Stomach smooth muscle (tissue), 2 donors: ENCODE measurements at regions not wholly inside any gene's neighbourhood (a gene's known extent, or its start where the extent isn't known, plus 50 kb on each side); places are given as distances from the start of the nearest gene placed in this dataset.

Source experiments
- H3K27ac ChIP-seq: one replicate; pipeline ENCODE4 v1.7.0; 2013; ENCODE audit warnings: mild to moderate bottlenecking, low read length, inconsistent platforms
- H3K27me3 ChIP-seq, 2 donors: one replicate each; pipeline ENCODE4 v1.7.0; 2013; ENCODE audit warnings: low read length in 2 of 2; ENCODE audit not compliant: insufficient read depth in 2 of 2, control insufficient read depth in 1 of 2
- H3K36me3 ChIP-seq, 2 donors: one replicate each; pipeline ENCODE4 v1.7.0; 2013; ENCODE audit warnings: low read length in 2 of 2; ENCODE audit not compliant: control insufficient read depth in 2 of 2, insufficient read depth in 2 of 2
- H3K4me1 ChIP-seq: one replicate; pipeline ENCODE4 v1.7.0; 2013; ENCODE audit warnings: low read length; ENCODE audit not compliant: control insufficient read depth, insufficient read depth
- H3K4me3 ChIP-seq, 2 donors: one replicate each; pipeline ENCODE4 v1.7.0; 2013; ENCODE audit warnings: low read length in 2 of 2
- H3K9ac ChIP-seq, 2 donors: one replicate each; pipeline ENCODE4 v1.7.0; 2013; ENCODE audit warnings: low read length in 2 of 2, mild to moderate bottlenecking in 1 of 2
- H3K9me3 ChIP-seq, 2 donors: one replicate each; pipeline ENCODE4 v1.7.0; 2013; ENCODE audit warnings: low read length in 2 of 2; ENCODE audit not compliant: control insufficient read depth in 2 of 2
- donor health status: healthy.
- donor health status: Pancreatic carcinoma.

GRCh38 chr10:118850418-118851061 lies 95.8 kb upstream of the CACUL1 start:
- no peaks in the 10 kb centered on the region for H3K9me3 ChIP-seq
- H3K4me1 ChIP-seq: no peaks in the 10 kb centered on the region
- no peak overlapping the region for H3K4me3 ChIP-seq
- H3K27ac ChIP-seq: no peak overlapping the region
- H3K27me3 ChIP-seq: peaks cover 0 to 2% of the 10 kb centered on the region in 2 donors
- no peak overlapping the region for H3K9ac ChIP-seq
- no peaks in the 10 kb centered on the region for H3K36me3 ChIP-seq

GRCh38 chr10:118851062-118852035 lies 96.6 kb upstream of the CACUL1 start:
- H3K9ac ChIP-seq: no peak overlapping the region
- no peak overlapping the region for H3K4me3 ChIP-seq
- H3K36me3 ChIP-seq: no peaks in the 10 kb centered on the region
- H3K9me3 ChIP-seq: no peaks in the 10 kb centered on the region
- peaks cover 0 to 2% of the 10 kb centered on the region in 2 donors for H3K27me3 ChIP-seq
- no peaks in the 10 kb centered on the region for H3K4me1 ChIP-seq
- no peak overlapping the region for H3K27ac ChIP-seq

GRCh38 chr10:118853916-118854315 lies 99.1 kb upstream of the CACUL1 start:
- Histone ChIP-seq H3K9ac (no peak overlapping the region), H3K4me1 (no peaks in the 10 kb centered on the region), H3K27ac (no peak overlapping the region), H3K36me3 (no peaks in the 10 kb centered on the region), H3K27me3 (peaks cover 0 to 2% of the 10 kb centered on the region in 2 donors), H3K9me3 (no peaks in the 10 kb centered on the region), H3K4me3 (no peak overlapping the region)

- H3K27me3 ChIP-seq: peaks cover 0 to 2% of the 10 kb centered on the region in 2 donors
Measured at GRCh38 chr10:118856106-118856505, 101.3 kb upstream of the CACUL1 start.

GRCh38 chr10:118865998-118866693 lies 111.4 kb upstream of the CACUL1 start:
- Histone ChIP-seq H3K9me3 (no peaks in the 10 kb centered on the region), H3K9ac (no peak overlapping the region), H3K4me1 (peaks cover 15% of the 10 kb centered on the region), H3K4me3 (no peak overlapping the region), H3K36me3 (no peaks in the 10 kb centered on the region), H3K27me3 (no peaks in the 10 kb centered on the region), H3K27ac (no peak overlapping the region)

More at GRCh38 chr10:118856106-118856505, 101.3 kb upstream of the CACUL1 start:
- no peaks in the 10 kb centered on the region for H3K36me3 ChIP-seq
- no peaks in the 10 kb centered on the region for H3K9me3 ChIP-seq
- H3K9ac ChIP-seq: no peak overlapping the region
- H3K27ac ChIP-seq: no peak overlapping the region
- no peak overlapping the region for H3K4me3 ChIP-seq
- no peaks in the 10 kb centered on the region for H3K4me1 ChIP-seq

GRCh38 chr10:118867768-118868167 lies 113.0 kb upstream of the CACUL1 start:
- H3K36me3 ChIP-seq: no peaks in the 10 kb centered on the region

GRCh38 chr10:118868589-118868988 lies 113.8 kb upstream of the CACUL1 start:
- Histone ChIP-seq H3K27me3 (no peaks in the 10 kb centered on the region), H3K9ac (no peak overlapping the region), H3K27ac (no peak overlapping the region), H3K4me3 (no peak overlapping the region), H3K9me3 (no peaks in the 10 kb centered on the region), H3K4me1 (peaks cover 19% of the 10 kb centered on the region), H3K36me3 (no peaks in the 10 kb centered on the region)

More at GRCh38 chr10:118867768-118868167, 113.0 kb upstream of the CACUL1 start:
- Histone ChIP-seq H3K27me3 (no peaks in the 10 kb centered on the region), H3K9me3 (no peaks in the 10 kb centered on the region), H3K4me3 (no peak overlapping the region), H3K27ac (no peak overlapping the region), H3K9ac (no peak overlapping the region), H3K4me1 (peaks cover 15% of the 10 kb centered on the region)

- Histone ChIP-seq H3K27ac (no peak overlapping the region), H3K27me3 (no peaks in the 10 kb centered on the region), H3K36me3 (no peaks in the 10 kb centered on the region)
Measured at GRCh38 chr10:118870467-118871243, 115.9 kb upstream of the CACUL1 start.

GRCh38 chr10:118871244-118871865 lies 116.6 kb upstream of the CACUL1 start:
- Histone ChIP-seq H3K27me3 (no peaks in the 10 kb centered on the region), H3K36me3 (no peaks in the 10 kb centered on the region), H3K9me3 (no peaks in the 10 kb centered on the region), H3K9ac (no peak overlapping the region), H3K27ac (no peak overlapping the region), H3K4me1 (peaks cover 14% of the 10 kb centered on the region), H3K4me3 (no peak overlapping the region)

More at GRCh38 chr10:118870467-118871243, 115.9 kb upstream of the CACUL1 start:
- Histone ChIP-seq H3K9me3 (no peaks in the 10 kb centered on the region), H3K4me3 (no peak overlapping the region), H3K4me1 (peaks cover 19% of the 10 kb centered on the region), H3K9ac (no peak overlapping the region)
